Astrocyte of the spinal cord (primary cell): ENCODE measurements at regions not wholly inside any gene's neighbourhood (a gene's known extent, or its start where the extent isn't known, plus 50 kb on each side); places are given as distances from the start of the nearest gene placed in this dataset.

Source experiments
- DNase-seq: peaks from one replicate; pipeline ENCODE4 v3.0.0; 2011; ENCODE audit warnings: low read depth, low spot score
- H3K4me3 ChIP-seq: 2 replicates; pipeline ENCODE4 v1.5.1; 2011; ENCODE audit warnings: low read depth, mild to moderate bottlenecking, low read length, moderate library complexity
- CTCF ChIP-seq: IDR thresholded peaks from 2 replicates; pipeline ENCODE4 v1.5.1; 2012; ENCODE audit warnings: low read depth, mild to moderate bottlenecking, low read length, inconsistent platforms
- in situ Hi-C: cut with HindIII; loops from 2 replicates; pipeline ENCODE4 v1.10.0; 2017; ENCODE audit warnings: low sequenced_read_pairs

GRCh38 chr13:34428911-34429310 is 513.2 kb upstream of the NBEA start:
- H3K4me3 ChIP-seq = no peak overlapping the region
- TF ChIP-seq CTCF = no peak
- in situ Hi-C loops = no loop called here

GRCh38 chr13:34430294-34430693 is 511.8 kb upstream of the NBEA start:
- no peak overlapping the region for H3K4me3 ChIP-seq
- TF ChIP-seq CTCF = no peak
- DNase-seq = peak; percentile 47
- in situ Hi-C loops = no loop called here

More at GRCh38 chr13:34428911-34429310, 513.2 kb upstream of the NBEA start:
- no peak for DNase-seq

GRCh38 chr13:34431827-34432581 is 510.1 kb upstream of the NBEA start:
- no peak for DNase-seq
- in situ Hi-C loops = no loop called here
- no peak overlapping the region for H3K4me3 ChIP-seq
- no peak for TF ChIP-seq CTCF

GRCh38 chr13:34435338-34435737 is 506.7 kb upstream of the NBEA start:
- no peak for TF ChIP-seq CTCF
- in situ Hi-C loops = no loop called here
- peak; percentile 29 for DNase-seq

GRCh38 chr13:34437873-34438272 is 504.2 kb upstream of the NBEA start:
- in situ Hi-C loops = no loop called here
- no peak for TF ChIP-seq CTCF
- DNase-seq = no peak
- no peak overlapping the region for H3K4me3 ChIP-seq

More at GRCh38 chr13:34435338-34435737, 506.7 kb upstream of the NBEA start:
- H3K4me3 ChIP-seq = no peak overlapping the region

- TF ChIP-seq CTCF = no peak
- no peak for DNase-seq
These were observed 489.2 kb upstream of the NBEA start for GRCh38 chr13:34452831-34453230.

More at GRCh38 chr13:34452831-34453230, 489.2 kb upstream of the NBEA start:
- no peak overlapping the region for H3K4me3 ChIP-seq
- in situ Hi-C loops = no loop called here
